T-helper 2 cell (primary cell): ENCODE measurements at regions not wholly inside any gene's neighbourhood (a gene's known extent, or its start where the extent isn't known, plus 50 kb on each side); places are given as distances from the start of the nearest gene placed in this dataset.
A peak's percentile ranks its signal among the peaks of the same experiment; 100 is the strongest.
"Not testable (repeated sequence)": the region's sequence is repeated elsewhere in the genome, so short reads cannot be mapped to it uniquely, and the experiment has no call there.

Source experiments
- DNase-seq, 5 experiments: peaks; one replicate each; pipeline versions ENCODE4 v3.0.0 to v3.0.0-alpha.2; 2012 to 2022

GRCh38 chr2:52668724-52669123, 1098.9 kb upstream of the CHAC2 start:
- no peak for DNase-seq

GRCh38 chr2:52659546-52659945, 1108.1 kb upstream of the CHAC2 start:
- no peak for DNase-seq

DNA sequence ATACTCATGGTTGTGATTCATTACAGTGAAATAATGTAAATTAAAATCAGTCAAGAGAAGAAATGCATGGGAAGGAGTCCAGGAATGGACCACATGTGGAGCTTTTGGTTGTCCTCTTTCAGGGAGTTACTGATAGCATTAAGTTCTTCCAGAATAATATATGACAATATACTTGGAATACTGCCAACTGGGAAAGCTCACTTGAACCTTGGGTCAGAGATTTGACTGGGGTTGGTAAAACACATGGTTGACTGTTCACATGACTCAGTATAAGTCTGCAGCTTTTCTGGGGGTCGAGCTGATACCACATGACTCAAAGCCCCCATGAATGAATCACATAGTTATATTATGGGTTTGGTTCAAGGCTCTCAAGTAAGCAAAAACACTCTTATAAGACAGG, 1109.0 kb upstream of the CHAC2 start:
- no peak for DNase-seq

GRCh38 chr2:52639692-52640091, 1127.9 kb upstream of the CHAC2 start:
- no peak for DNase-seq

- DNase-seq: no peak
These were observed 1135.1 kb upstream of the CHAC2 start for GRCh38 chr2:52632543-52632942.

DNA sequence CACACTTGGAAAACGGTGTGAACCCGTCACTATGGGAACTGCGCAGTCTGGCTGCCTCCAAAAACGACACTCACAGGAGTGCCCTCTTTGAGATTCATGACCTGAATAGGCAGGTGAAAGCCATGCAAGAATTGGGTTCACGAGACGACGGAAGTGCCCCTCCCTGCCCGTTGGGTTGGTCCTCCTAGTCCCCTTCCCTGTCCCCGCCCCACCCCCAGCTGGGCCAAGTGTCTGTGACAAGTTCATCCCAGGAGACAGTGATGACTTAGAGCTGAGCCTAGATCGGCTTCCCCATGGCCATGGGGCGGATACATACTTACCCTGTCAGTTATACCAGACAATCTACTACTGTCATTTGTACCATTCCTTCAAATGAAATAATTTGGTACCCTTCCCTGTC, 1137.7 kb upstream of the CHAC2 start:
- DNase-seq: no peak

- DNase-seq: no peak
These were observed 1138.1 kb upstream of the CHAC2 start for GRCh38 chr2:52629531-52629930.

- no peak for DNase-seq
These were observed 1145.3 kb upstream of the CHAC2 start for GRCh38 chr2:52622266-52622665.

- DNase-seq: no peak
These were observed 1154.5 kb upstream of the CHAC2 start for GRCh38 chr2:52613064-52613463.

DNA sequence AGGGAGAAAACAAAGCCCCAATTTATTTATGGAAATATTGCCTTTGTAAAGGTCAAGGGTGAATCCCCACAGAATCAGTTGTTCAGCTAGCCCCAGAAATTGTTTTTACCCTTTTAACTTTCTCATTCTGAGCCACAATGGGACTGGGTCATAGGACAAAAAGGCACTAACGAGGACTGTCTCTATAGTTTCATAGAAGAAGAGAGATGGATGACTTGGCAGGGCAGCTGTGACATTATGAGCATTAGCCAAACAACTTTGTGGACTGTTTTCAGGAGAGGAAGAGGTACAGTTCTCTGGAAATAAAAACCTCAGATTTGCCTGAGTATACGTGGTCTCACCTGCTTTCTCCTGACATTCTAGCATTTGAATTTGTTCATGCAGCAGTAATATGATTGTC, 1155.8 kb upstream of the CHAC2 start:
- DNase-seq: peak in 1 of 5 experiments; percentile 3

DNA sequence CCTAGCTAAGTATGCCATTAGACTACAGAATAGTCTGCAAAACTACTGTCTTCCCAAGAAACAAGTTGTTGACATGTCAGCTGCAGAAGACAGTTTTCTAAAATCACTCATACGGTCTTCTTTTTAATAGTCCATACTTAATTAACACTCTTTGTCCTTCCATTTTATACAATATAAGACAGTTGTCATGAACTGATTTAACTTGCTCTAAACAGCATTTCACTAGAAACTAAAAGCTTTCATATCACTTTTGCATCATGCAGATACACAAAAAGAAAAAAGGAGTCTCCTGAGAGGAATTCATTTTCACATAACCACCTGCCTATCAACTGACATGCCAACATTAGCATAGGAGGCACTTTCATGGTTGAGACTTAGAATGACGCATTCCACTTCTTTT, 1159.6 kb upstream of the CHAC2 start:
- no peak for DNase-seq

GRCh38 chr2:52597346-52597745, 1170.3 kb upstream of the CHAC2 start:
- no peak for DNase-seq

DNA sequence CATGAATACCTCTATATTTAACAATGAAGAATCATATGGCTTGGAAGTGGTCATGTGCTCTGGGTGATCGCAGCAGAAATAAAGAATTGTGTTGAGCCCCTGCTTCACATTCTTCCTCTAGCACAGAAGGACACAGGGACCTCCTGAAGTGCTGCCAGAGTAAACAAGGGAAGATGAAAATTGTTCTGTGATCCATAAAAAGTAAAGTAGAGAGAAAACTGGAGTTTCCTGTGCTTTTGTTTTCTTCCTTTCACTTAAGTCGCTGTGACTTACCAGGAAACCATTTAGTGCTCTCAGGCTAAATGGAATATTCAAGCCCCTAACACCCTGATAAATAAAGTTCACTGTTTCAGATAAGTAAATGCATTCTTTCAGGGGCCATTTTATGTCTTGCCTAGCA, 1173.6 kb upstream of the CHAC2 start:
- no peak for DNase-seq

- DNase-seq: not testable (repeated sequence)
These were observed 1183.5 kb upstream of the CHAC2 start for GRCh38 chr2:52584071-52584470.

DNA sequence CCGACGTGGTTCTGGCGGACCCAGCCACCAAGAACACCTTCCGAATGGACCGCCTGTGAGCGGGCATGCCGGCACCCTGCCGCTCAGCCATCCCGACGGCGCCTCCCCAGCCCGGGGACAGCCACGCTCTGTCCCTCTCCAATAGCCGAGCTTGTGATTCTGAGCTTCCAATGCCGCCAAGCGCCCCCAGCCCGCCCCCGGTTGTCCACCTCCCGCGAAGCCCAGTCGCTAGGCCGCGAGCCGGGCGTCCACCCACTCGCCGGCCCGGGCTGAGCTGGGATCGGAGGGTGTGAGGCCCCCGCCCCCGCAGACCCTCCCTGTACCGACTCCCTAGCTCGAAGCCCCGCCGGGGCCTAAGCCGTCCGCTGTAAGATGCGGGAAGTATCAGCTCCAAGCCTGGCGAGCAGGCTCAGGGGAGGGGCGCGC, 1195.1 kb upstream of the CHAC2 start:
- DNase-seq: no peak

DNA sequence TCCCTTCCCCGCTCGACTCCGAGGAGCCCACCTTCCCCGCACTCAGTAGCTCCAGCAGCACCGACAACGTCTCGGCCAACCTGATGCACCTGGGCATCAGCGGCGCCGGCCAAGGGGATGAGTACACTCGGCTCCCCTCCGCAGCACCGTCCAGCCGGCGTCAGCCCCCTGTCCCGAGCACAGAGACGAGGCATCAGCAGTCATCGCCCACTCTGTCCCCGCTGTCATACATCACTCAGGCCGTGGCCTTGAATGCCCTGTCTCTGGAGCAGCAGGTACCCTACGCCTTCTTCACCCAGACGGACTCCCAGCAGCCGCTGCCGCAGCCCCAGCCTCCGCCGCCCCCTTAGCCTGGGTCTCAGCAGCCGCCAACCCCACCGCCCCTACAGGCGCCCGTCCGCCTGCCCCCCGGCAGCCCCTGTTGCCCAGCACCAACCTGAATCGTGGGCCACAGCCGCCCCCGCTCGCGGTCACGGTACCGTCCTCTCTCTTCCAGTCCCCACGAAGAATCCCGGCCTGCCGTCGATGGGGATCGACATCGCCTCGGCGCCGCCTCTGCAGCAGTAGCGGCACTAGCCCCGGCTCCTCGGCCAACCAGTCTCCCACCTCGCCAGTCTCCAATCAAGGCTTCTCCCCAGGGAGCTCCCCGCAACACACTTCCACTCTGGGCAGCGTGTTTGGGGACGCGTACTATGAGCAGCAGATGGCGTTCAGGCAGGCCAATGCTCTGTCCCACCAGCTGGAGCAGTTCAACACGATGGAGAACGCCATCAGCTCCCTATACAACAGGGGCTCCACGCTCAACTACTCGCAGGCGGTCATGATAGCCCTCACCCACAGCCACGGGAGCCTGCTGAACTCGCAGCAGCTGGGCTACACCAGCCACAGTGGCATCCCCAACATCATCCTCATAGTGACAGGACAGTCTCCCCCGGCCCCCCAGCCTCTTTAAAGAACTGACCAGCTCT, 1195.9 kb upstream of the CHAC2 start:
- no peak for DNase-seq

GRCh38 chr2:52570716-52571115, 1196.9 kb upstream of the CHAC2 start:
- DNase-seq: no peak

DNA sequence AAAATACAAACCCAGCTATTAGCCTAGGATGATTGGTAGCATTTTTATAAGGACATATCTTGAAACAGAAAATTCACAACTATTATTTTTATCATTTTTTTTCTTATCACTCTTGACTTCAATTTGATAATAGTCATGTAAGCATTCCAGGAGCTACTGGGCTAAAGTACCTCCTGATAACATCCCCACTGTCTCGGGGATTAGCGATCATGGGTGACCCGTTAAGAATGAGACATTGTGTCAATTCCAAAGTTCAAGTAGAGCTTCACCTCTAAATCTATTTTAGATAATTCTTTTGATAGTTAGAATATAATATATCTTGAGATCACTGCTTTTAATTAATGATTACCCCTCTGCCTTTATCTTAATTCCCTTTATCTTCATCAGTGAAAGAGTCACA, 1204.5 kb upstream of the CHAC2 start:
- DNase-seq: no peak

DNA sequence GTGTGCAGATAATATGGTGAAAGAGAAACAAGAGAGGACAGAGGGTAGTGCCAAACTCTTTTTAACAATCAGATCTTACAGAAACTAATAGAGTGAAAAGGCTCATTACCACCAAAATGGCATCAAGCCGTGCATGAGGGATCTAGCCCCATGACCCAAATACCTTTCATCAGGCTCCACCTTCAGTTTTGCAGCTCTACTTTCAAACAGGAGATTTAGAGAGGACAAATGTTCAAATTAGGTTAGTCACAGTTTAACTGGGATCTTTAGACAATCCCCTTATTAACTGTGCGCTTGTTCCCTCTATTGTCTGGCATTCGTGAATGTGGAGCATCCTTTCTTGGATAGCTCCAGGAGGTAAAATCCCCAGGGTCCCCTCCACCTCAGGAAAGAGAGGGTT, 1209.3 kb upstream of the CHAC2 start:
- DNase-seq: no peak

- no peak for DNase-seq
These were observed 1225.3 kb upstream of the CHAC2 start for GRCh38 chr2:52542297-52542696.

DNA sequence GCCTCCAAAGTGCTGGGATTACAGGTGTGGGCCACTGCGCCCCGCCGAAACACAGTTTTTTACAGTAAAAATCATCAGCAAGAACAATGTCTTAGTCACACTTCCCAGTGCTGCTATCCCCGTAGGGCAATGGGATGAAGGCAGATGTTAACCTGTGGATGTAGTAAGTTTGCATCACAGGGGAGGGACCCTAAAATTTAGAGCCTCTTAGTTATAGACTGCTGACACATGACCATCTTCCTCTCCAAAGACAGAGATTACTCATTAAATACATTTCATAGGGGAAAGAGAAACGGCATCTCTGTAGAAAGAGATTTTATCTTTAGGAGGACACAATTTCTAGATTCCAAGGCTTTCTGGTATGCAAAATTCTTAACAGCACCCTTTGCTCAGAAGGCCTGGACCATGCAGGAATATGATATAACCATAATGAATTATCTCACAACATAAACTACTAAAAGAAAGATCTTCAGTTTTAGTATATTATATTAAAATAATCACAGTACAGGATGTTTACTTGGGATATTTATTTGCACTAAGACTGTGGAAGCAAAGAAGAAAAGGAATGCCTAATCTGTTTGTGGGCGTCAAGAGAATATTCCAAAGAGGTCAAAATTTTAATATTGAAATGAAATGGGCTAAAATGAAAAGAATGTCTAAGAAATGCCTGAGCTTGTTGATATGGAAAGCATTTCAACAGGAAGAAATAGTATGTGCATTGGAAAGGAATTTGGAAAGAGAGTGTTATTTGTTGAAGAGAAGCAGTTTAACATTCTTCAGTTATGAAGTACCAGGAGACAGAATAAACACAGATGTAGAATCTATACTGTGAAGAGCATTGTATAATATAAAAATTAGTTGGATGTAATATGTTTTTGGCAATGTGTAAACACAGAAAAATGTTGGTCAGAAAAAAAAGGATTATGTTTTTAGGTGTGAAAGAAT, 1228.3 kb upstream of the CHAC2 start:
- DNase-seq: no peak

DNA sequence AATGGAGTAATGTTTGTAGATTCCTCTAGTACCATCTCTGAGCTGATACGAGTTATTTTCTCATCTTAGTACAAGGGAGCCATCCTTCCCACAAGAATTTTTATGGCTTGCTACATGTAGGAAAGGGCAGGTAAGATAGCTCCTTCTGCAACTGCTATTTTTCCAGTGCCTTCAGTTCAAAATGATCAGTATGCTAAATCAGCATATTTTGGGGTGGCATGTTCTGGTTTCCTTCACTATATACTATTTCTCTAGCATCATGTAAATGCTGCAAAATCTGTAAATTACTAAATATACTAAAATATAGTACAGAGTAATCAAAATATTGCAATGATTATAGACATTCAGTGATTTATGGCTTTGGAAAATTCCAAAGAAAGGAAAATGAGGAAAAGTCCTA, 1230.0 kb upstream of the CHAC2 start:
- DNase-seq: no peak

DNA sequence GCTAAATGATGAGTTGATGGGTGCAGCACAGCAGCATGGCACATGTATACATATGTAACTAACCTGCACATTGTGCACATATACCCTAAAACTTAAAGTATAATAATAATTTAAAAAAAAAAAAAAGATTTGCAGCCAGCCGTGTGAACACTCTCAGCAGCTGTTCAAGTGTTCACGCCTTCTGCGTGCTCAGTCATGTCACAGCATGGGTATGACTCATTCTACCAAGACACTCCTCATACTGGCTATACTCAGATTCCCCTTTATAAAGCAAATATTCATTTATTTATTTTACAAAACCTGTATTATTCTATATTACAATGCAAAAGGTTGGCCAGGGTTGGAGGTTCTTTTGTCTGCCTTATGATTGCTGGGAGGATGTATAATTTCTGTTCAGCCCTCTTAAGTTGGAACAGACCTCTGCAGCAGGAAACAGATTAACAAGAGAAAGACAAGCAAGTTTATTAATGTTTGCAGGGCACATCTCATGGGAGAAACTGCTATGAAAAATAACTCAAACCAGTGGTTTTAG, 1230.6 kb upstream of the CHAC2 start:
- DNase-seq: no peak
